ENCODE measurements at regions not wholly inside any gene's neighbourhood (a gene's known extent, or its start where the extent isn't known, plus 50 kb on each side); places are given as distances from the start of the nearest gene placed in this dataset.

DNA sequence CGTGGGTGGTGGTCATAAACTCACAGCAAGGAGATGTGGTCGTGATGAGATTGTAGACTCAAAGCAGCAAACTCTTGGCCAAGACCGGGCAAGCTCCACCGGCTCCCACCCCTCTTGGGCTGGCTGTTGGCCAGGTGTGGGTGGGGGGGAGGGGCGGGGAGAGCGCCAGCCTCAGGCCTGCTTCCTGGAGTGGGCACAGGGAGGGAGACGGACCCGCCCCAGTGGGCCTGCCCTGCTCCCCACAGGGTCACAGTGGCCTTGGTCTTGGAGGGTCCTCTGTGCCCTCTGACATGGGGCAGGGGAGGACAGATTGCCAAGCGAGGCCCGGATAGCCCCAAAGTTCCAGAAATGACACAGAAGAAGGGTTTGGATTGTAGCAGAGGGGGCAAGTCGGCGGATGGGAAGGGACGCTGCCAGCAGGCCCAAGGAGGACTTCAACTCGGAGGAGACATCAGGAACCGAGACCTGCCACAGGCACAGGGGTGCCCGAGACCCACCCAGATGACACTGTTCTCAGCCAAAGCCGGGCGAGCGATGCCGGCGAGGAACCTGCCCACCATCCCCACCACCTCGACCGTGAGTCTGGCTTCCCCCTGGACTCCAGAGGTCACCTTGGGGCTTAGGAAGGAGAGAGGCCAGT is 85.4 kb upstream of the ACTRT2 start:
- no peak for DNase-seq

DNA sequence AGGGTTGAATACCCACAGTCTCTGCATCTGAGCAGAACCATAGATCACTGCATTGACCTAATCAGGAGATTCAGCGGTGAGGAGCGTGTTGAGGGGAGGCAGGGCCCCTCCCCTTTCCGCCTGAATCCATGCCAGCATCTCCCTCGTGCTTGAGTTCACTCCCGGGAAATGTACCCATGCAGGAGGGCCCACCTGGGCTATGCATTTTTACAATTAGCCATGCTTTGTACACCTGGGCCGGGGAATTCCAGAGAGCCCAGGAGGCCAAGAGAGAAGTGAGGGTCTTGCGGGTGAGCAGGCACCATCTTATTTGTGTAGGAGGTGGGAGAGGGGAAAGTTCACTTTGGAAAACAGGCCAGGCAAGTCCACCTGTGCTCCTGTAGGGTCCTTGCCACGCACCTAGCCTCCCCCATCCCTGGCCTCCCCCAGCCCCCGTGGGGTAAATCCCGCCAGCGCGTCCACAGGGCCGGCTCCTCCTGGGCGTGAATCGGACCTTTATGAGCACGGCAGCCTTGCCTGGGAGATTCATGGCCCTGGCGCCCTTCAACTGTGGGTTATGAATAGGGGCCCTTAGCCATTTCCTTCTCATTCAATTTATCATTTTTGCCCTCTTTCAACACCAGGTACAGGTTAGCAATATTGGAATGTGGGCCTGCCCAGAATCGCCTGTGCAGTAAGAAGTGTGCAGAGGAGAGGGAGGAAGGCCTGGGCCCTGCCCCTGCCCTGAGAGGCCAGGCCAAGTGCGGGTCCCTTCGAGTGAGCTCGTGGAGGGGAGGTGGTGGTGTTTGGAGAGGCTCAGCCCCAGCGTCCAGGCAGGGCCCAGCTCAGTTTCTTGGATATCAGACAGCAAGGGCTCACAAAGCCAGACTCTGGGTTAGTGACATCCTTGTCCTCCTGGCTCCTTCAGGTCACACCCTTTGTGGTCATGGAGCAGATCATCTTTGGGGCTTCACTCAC is 84.4 kb upstream of the ACTRT2 start:
- no peak for DNase-seq

GRCh38 chr1:2937805-2938204 is 83.5 kb upstream of the ACTRT2 start:
- no peak for DNase-seq

GRCh38 chr1:2939041-2939552 is 82.2 kb upstream of the ACTRT2 start:
- peak; percentile 7 for DNase-seq

- DNase-seq = no peak
Observed at GRCh38 chr1:2940178-2940577, 81.1 kb upstream of the ACTRT2 start.

GRCh38 chr1:2941040-2941439 is 80.2 kb upstream of the ACTRT2 start:
- DNase-seq = no peak

DNA sequence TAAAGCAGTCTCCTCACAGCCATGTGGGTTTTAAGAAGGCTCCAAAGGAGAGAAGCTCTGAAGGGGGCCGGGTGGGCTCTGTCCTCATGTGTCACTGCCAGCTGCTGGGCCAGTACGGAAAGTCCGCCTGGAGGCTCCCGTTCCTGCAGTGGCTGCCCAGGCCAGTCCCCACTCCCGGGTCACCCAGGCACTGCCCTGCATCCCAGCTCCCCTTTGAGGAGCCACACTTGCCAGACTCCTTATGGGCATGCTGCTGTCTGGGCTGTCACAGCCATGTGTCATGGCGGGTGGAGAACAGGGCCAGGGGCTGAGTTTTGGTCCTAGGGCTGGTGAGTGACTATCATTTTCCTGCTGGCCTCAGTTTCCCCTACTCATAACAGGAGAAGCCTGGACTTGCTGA is 79.4 kb upstream of the ACTRT2 start:
- no peak for DNase-seq

DNA sequence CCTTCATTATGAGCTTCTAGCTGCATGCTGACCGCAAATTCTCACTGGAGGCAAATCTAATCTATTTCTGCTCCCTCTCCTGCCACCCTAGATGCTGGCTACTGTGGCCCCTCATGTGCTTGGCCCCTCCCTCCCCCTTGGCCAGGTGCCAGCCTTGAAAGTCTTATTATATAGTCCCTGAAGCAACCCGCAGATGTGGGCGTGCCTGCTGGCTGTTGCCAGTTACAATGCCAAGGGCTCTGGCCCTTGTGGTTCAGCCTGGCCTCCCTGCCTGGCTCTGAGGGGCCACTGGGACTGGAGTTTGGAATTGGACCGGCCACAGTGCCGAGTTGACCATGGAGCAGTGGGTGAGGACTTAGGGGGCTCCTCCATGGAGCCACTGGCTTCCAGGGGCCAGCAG is 78.9 kb upstream of the ACTRT2 start:
- no peak for DNase-seq

- DNase-seq = no peak
Observed at GRCh38 chr1:2943686-2944260, 77.5 kb upstream of the ACTRT2 start.

- no peak for DNase-seq
Observed at GRCh38 chr1:2944705-2945104, 76.6 kb upstream of the ACTRT2 start.

GRCh38 chr1:2945821-2946231 is 75.4 kb upstream of the ACTRT2 start:
- DNase-seq = no peak

DNA sequence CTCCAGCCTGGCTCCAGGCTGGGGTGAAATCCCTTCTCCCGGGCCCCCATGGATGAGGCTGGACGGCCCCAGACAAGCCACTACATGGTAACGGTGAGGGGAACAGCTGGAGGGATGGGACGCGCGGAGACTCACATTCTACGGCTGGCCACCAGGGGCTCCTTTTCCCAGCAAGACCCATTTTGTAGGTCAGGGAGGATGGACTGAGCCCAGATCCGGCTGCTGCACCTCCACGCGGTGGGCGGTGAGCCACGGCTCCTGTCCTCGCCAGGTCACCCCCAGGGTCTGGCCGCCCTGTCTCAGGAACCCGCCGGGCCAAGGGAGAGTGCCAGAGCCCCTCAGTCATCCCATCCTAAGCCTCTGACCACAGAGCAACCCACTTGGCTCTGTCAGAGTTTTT is 75.0 kb upstream of the ACTRT2 start:
- no peak for DNase-seq

GRCh38 chr1:2946999-2947690 is 74.1 kb upstream of the ACTRT2 start:
- DNase-seq = no peak

GRCh38 chr1:2948001-2948750 is 73.1 kb upstream of the ACTRT2 start:
- DNase-seq = peak; percentile 2

GRCh38 chr1:2948751-2949680 is 72.3 kb upstream of the ACTRT2 start:
- DNase-seq = no peak

GRCh38 chr1:2949966-2950925 is 71.0 kb upstream of the ACTRT2 start:
- peak; percentile 4 for DNase-seq

GRCh38 chr1:2950926-2951305 is 70.4 kb upstream of the ACTRT2 start:
- DNase-seq = peak; percentile 7

DNA sequence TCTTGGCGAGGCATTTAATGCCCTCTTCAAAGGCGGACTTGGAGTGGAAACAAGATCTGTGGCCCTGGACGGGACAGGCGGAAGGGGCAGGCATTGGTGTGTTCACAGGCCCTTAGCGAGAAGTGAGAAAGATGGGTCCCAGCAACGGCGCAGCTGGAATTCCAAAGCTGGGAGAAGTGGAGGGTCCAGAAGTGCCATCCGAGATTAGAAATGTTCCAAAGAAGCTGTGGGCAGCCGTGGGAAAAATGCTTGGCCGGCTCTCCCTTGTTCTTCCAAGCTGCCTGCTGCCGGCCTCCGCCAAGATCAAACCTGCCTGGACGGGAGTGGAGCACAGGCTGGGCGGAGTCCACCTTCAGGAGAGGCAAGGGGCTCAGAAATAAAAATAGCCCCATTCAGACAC is 69.4 kb upstream of the ACTRT2 start:
- no peak for DNase-seq

DNA sequence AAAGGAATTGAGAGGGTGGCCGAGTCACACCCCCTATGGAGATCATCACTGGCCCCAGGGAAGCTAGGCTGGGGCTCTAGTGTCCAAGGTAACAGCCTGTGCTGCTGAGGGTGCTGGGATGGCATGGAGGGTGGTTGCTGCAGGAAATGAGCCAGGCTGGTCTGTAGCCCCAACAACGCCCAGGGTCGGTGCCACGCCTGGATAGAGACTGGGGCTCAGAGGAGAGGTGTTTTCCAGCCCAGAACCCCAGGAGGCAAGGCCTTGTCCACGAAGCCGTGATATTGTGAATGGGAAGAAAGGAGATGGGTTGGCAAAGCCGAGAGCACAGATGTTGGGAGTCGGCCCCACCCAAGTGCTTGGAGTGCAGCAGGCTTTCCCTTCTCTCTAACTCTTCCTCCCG is 68.9 kb upstream of the ACTRT2 start:
- no peak for DNase-seq

DNA sequence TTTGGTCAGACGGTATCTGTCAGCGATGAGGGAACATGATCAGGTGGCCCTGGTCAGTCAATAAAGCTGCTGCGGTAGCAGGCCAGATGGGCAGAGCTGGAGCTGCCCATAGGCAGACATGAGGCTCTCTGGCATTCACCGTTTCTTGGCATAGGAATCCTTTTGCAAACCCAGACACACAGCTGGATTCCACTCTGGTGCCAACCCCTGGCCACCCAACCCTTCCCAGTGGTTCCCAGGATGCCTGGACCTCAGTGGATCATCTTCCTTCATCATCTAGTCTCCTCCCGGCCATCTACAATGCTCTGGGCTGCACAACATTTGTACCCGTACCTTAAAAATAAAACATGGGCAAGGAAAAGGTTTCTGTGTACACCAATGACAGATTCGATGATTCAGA is 68.3 kb upstream of the ACTRT2 start:
- no peak for DNase-seq

Data from activated naive CD4-positive, alpha-beta T cell treated with anti-CD3 and anti-CD28 coated beads, Interleukin-2, amount 50 U/mL, for 16 hours (primary cell).